Activated naive CD8-positive, alpha-beta T cell (primary cell): ENCODE measurements at regions not wholly inside any gene's neighbourhood (a gene's known extent, or its start where the extent isn't known, plus 50 kb on each side); places are given as distances from the start of the nearest gene placed in this dataset.

Experiments
- H3K27ac Mint-ChIP-seq: one replicate; pipeline ENCODE4 v1.8.0; 2021; ENCODE audit warnings: mixed read lengths
- H3K27me3 Mint-ChIP-seq: one replicate; pipeline ENCODE4 v1.8.0; 2021; ENCODE audit warnings: mixed read lengths
- H3K36me3 Mint-ChIP-seq: one replicate; pipeline ENCODE4 v1.8.0; 2021; ENCODE audit warnings: mixed read lengths
- H3K4me1 Mint-ChIP-seq: one replicate; pipeline ENCODE4 v1.8.0; 2021; ENCODE audit warnings: low read depth, mixed read lengths
- H3K4me3 Mint-ChIP-seq: one replicate; pipeline ENCODE4 v1.8.0; 2021; ENCODE audit warnings: mild to moderate bottlenecking, mixed read lengths
- H3K9me3 Mint-ChIP-seq: one replicate; pipeline ENCODE4 v1.8.0; 2021; ENCODE audit warnings: low read depth, mixed read lengths

GRCh38 chr13:82439159-82439904, 1442.9 kb downstream of the SLITRK1 start:
- Mint-ChIP-seq H3K4me3 (no peak overlapping the region), H3K27me3 (no peaks in the 10 kb centered on the region), H3K4me1 (no peaks in the 10 kb centered on the region), H3K36me3 (no peaks in the 10 kb centered on the region), H3K9me3 (peaks cover 7% of the 10 kb centered on the region), H3K27ac (no peak overlapping the region)

GRCh38 chr13:82438320-82438719, 1444.0 kb downstream of the SLITRK1 start:
- Mint-ChIP-seq H3K4me3 (no peak overlapping the region), H3K9me3 (peaks cover 7% of the 10 kb centered on the region), H3K27me3 (no peaks in the 10 kb centered on the region), H3K4me1 (no peaks in the 10 kb centered on the region), H3K27ac (no peak overlapping the region), H3K36me3 (no peaks in the 10 kb centered on the region)

GRCh38 chr13:82436099-82436585, 1446.1 kb downstream of the SLITRK1 start:
- H3K9me3 Mint-ChIP-seq, result peaks cover 12% of the 10 kb centered on the region

GRCh38 chr13:82432949-82433348, 1449.3 kb downstream of the SLITRK1 start:
- Mint-ChIP-seq H3K36me3 (no peaks in the 10 kb centered on the region), H3K9me3 (peaks cover 8% of the 10 kb centered on the region), H3K4me1 (no peaks in the 10 kb centered on the region), H3K27me3 (no peaks in the 10 kb centered on the region), H3K27ac (no peak overlapping the region), H3K4me3 (no peak overlapping the region)

More at GRCh38 chr13:82436099-82436585, 1446.1 kb downstream of the SLITRK1 start:
- no peaks in the 10 kb centered on the region for H3K36me3 Mint-ChIP-seq
- no peak overlapping the region for H3K4me3 Mint-ChIP-seq
- no peaks in the 10 kb centered on the region for H3K4me1 Mint-ChIP-seq
- no peaks in the 10 kb centered on the region for H3K27me3 Mint-ChIP-seq
- no peak overlapping the region for H3K27ac Mint-ChIP-seq

GRCh38 chr13:82412749-82413148, 1469.5 kb downstream of the SLITRK1 start:
- H3K4me1 Mint-ChIP-seq, result no peaks in the 10 kb centered on the region
- no peak overlapping the region for H3K4me3 Mint-ChIP-seq
- peaks cover 3% of the 10 kb centered on the region for H3K9me3 Mint-ChIP-seq
- no peaks in the 10 kb centered on the region for H3K36me3 Mint-ChIP-seq
- no peak overlapping the region for H3K27ac Mint-ChIP-seq
- H3K27me3 Mint-ChIP-seq, result no peaks in the 10 kb centered on the region

- H3K4me1 Mint-ChIP-seq, result no peaks in the 10 kb centered on the region
- no peaks in the 10 kb centered on the region for H3K36me3 Mint-ChIP-seq
- no peak overlapping the region for H3K4me3 Mint-ChIP-seq
- peaks cover 8% of the 10 kb centered on the region for H3K9me3 Mint-ChIP-seq
- H3K27me3 Mint-ChIP-seq, result no peaks in the 10 kb centered on the region
- H3K27ac Mint-ChIP-seq, result no peak overlapping the region
Observed at GRCh38 chr13:82407321-82407720, 1475.0 kb downstream of the SLITRK1 start.

- Mint-ChIP-seq H3K36me3 (no peaks in the 10 kb centered on the region), H3K4me3 (no peak overlapping the region), H3K4me1 (no peaks in the 10 kb centered on the region), H3K27ac (no peak overlapping the region), H3K27me3 (no peaks in the 10 kb centered on the region), H3K9me3 (peaks cover 4% of the 10 kb centered on the region)
Observed at GRCh38 chr13:82374719-82375118, 1507.6 kb downstream of the SLITRK1 start.

- H3K27me3 Mint-ChIP-seq, result no peaks in the 10 kb centered on the region
- no peak overlapping the region for H3K27ac Mint-ChIP-seq
- no peak overlapping the region for H3K4me3 Mint-ChIP-seq
- H3K9me3 Mint-ChIP-seq, result peaks cover 3% of the 10 kb centered on the region
- no peaks in the 10 kb centered on the region for H3K4me1 Mint-ChIP-seq
- H3K36me3 Mint-ChIP-seq, result no peaks in the 10 kb centered on the region
Observed at GRCh38 chr13:82370316-82370715, 1512.0 kb downstream of the SLITRK1 start.

GRCh38 chr13:82364525-82364924, 1517.7 kb downstream of the SLITRK1 start:
- H3K9me3 Mint-ChIP-seq, result peaks cover 3% of the 10 kb centered on the region
- no peak overlapping the region for H3K4me3 Mint-ChIP-seq
- no peak overlapping the region for H3K27ac Mint-ChIP-seq
- H3K4me1 Mint-ChIP-seq, result no peaks in the 10 kb centered on the region
- H3K36me3 Mint-ChIP-seq, result no peaks in the 10 kb centered on the region
- H3K27me3 Mint-ChIP-seq, result no peaks in the 10 kb centered on the region

- Mint-ChIP-seq H3K27me3 (no peaks in the 10 kb centered on the region), H3K27ac (no peak overlapping the region), H3K9me3 (peaks cover 9% of the 10 kb centered on the region), H3K4me3 (no peak overlapping the region), H3K4me1 (no peaks in the 10 kb centered on the region), H3K36me3 (no peaks in the 10 kb centered on the region)
Observed at GRCh38 chr13:82358284-82358683, 1524.0 kb downstream of the SLITRK1 start.

GRCh38 chr13:82356667-82357410, 1525.4 kb downstream of the SLITRK1 start:
- no peak overlapping the region for H3K4me3 Mint-ChIP-seq
- H3K4me1 Mint-ChIP-seq, result no peaks in the 10 kb centered on the region
- H3K36me3 Mint-ChIP-seq, result no peaks in the 10 kb centered on the region
- no peak overlapping the region for H3K27ac Mint-ChIP-seq
- H3K9me3 Mint-ChIP-seq, result peaks cover 9% of the 10 kb centered on the region
- no peaks in the 10 kb centered on the region for H3K27me3 Mint-ChIP-seq

- no peaks in the 10 kb centered on the region for H3K36me3 Mint-ChIP-seq
- no peak overlapping the region for H3K27ac Mint-ChIP-seq
- no peaks in the 10 kb centered on the region for H3K27me3 Mint-ChIP-seq
- H3K4me1 Mint-ChIP-seq, result no peaks in the 10 kb centered on the region
- no peak overlapping the region for H3K4me3 Mint-ChIP-seq
- H3K9me3 Mint-ChIP-seq, result peaks cover 4% of the 10 kb centered on the region
Observed at GRCh38 chr13:82344867-82345266, 1537.4 kb downstream of the SLITRK1 start.

- Mint-ChIP-seq H3K4me3 (no peak overlapping the region), H3K27me3 (no peaks in the 10 kb centered on the region), H3K27ac (no peak overlapping the region), H3K4me1 (no peaks in the 10 kb centered on the region), H3K9me3 (peaks cover 14% of the 10 kb centered on the region), H3K36me3 (no peaks in the 10 kb centered on the region)
Observed at GRCh38 chr13:82341116-82341515, 1541.2 kb downstream of the SLITRK1 start.

GRCh38 chr13:82330499-82330898, 1551.8 kb downstream of the SLITRK1 start:
- H3K27ac Mint-ChIP-seq, result no peak overlapping the region
- no peak overlapping the region for H3K4me3 Mint-ChIP-seq
- peaks cover 13% of the 10 kb centered on the region for H3K9me3 Mint-ChIP-seq
- no peaks in the 10 kb centered on the region for H3K27me3 Mint-ChIP-seq
- no peaks in the 10 kb centered on the region for H3K4me1 Mint-ChIP-seq
- H3K36me3 Mint-ChIP-seq, result no peaks in the 10 kb centered on the region

- H3K27me3 Mint-ChIP-seq, result no peaks in the 10 kb centered on the region
- no peaks in the 10 kb centered on the region for H3K36me3 Mint-ChIP-seq
- peaks cover 9% of the 10 kb centered on the region for H3K9me3 Mint-ChIP-seq
- no peak overlapping the region for H3K27ac Mint-ChIP-seq
- H3K4me1 Mint-ChIP-seq, result no peaks in the 10 kb centered on the region
- no peak overlapping the region for H3K4me3 Mint-ChIP-seq
Observed at GRCh38 chr13:82323101-82323500, 1559.2 kb downstream of the SLITRK1 start.
